Stimulated activated CD8-positive, alpha-beta memory T cell treated with anti-CD3 and anti-CD28 coated beads, Interleukin-4, amount 100 ng/mL, for 24 hours (primary cell): ENCODE measurements at regions not wholly inside any gene's neighbourhood (a gene's known extent, or its start where the extent isn't known, plus 50 kb on each side); places are given as distances from the start of the nearest gene placed in this dataset.
"Not testable (repeated sequence)": the region's sequence is repeated elsewhere in the genome, so short reads cannot be mapped to it uniquely, and the experiment has no call there.

Source experiments
- DNase-seq: peaks from one replicate; pipeline ENCODE4 v3.0.0-alpha.2; 2020; ENCODE audit warnings: low read depth

DNA sequence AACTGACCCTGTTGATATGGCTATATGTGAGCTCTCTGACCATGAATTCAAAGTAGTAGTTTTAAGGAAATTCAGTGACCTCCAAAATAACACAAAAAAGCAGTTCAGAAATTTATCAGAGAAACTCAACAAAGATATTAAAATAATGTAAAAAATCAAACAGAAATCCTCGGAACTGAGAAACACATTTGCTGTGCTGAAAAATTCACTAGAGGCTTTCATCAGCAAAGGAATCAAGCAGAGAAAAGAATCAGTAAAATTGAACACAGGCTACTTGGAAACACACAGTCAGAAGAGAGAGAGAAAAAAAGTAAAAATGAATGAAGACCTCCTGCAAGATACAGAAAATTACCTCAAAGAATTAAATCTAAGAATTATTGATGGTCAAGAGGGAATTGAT is 417.2 kb downstream of the TMEM232 start:
- no peak for DNase-seq

DNA sequence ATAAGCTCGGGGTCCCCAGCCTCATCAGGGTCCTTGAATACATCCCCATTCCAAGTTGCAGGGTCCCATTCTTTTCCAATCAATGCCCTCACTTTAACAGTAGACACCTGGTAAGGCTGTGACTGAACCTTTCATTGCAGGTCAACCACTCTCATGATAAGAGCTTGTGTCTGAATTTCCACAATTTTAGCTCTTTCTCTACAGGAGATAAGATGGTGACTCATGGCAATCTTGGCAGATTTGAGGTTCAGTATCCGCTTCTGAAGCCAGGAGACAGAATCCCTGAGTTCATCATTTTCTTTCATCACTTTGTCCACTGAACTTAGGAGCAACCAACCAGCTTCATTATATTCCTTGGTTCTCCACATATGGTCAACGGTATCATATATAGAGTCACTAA is 409.9 kb downstream of the TMEM232 start:
- not testable (repeated sequence) for DNase-seq

DNA sequence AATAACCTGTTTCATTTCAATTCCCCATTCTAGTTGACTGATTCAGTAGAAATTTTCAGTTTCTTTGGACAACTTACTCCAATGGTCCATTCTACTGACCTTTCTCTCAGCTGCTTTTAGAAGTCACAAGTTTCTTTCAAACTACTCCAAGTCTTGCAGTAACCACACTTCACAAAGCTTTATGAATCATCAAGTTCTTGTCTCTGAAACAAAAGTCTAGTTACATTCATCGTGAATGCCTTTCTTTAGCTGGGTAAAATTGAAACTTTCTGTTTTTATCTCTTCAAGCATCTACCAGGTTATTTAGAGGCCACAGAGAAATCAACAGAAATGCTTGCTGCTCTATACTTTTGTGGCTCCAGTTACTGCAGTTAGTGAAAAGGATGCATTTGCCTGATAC is 405.4 kb downstream of the TMEM232 start:
- no peak for DNase-seq

DNA sequence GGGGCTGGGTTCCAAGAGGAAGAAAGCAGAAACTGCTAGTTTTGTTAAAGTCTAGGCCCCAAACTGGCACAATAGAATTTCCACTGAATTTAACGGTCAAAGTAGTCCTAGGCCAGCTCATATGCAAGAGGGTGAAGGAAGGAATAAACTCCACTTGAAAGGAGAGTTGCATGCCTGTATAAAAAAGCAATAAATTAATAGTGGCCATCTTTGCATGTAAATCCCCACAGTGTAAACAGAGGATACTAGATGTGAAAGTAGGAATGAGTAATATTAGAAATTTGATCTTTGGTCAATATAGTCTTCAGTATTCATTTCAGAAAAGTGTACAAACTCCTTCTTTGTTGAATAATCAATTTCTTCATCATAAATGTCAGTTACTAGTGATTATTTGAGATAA is 403.1 kb downstream of the TMEM232 start:
- DNase-seq, result no peak

DNA sequence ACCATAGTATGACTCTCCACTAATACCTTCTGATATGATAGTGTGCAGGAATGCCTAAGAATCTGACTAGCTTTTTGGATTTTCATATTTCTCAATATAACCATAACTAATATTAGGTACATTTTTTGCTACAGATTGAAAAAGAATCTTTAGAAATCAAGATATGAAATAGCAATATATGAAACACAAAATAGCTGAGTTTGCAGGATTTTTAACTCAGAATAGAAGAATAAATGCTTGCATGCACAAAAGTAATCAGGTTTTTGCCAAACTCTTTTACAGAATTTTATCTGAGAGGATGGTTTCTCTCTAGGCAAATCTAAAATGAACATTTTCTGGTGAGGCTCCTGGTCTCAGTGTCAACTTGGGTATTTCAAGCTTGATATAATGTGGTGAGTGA is 402.6 kb downstream of the TMEM232 start:
- DNase-seq, result no peak

DNA sequence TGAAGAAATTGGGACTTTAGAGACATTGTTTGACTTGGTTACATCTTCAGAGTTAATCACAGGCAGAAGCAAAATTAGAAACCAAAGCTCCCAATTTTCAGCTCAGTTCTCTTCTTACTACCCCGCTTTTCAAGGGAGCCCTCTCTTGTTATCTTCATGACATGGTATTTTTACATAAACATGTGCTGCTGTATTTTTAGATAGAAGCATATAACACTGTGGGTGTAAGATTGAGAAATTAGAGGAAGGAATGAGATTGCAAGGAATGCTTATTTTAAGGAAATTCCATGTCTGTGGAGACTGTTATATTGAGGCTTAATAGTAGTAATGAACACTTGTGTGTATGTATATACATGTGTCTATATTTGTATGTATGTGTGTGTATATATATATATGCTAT is 401.6 kb downstream of the TMEM232 start:
- no peak for DNase-seq

DNA sequence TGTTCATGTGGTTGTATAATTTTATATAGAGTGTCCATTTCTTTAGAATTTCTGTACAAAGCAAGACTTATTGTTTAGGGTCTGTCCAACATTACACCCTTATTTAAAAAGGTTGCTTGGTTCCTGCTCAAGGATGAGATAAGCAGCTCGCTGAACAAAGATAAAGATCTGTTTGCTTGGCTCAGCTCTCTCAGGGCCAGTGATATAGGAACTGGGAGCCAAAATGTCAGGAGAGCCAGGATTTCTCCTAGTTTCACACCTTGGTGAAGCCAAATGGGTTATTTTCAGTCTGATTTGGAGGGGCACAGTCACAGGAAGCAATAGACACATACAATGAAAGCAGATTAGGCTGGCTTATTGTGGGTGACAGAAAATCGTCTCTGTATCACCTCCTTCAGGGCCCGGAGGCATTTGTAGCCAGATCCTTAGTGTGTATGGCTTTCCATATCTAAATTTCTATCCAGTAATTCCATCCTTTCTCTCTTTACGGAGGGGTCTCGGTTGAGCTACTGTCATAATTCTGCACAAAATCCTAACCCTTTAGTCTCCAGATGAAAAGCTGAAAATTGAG is 396.4 kb downstream of the TMEM232 start:
- no peak for DNase-seq

DNA sequence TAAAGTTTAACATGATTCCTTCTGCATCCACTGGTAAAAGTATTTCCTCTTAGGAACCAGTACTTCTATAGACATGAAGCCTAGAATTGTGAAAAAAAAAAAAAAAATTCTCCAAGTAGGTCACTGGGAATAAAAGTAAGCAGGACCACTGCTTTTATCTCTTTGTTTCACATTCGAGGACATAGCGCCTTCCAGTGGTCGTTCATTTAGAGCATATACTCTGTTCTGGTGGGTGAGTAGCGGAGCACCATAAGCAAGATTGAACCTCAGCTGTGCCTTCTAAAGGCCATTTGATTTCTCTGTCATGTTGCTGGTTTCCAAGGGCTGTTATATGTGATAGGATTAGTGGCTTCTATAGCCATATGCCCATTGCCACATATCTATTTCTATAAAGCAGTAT is 393.1 kb downstream of the TMEM232 start:
- no peak for DNase-seq

DNA sequence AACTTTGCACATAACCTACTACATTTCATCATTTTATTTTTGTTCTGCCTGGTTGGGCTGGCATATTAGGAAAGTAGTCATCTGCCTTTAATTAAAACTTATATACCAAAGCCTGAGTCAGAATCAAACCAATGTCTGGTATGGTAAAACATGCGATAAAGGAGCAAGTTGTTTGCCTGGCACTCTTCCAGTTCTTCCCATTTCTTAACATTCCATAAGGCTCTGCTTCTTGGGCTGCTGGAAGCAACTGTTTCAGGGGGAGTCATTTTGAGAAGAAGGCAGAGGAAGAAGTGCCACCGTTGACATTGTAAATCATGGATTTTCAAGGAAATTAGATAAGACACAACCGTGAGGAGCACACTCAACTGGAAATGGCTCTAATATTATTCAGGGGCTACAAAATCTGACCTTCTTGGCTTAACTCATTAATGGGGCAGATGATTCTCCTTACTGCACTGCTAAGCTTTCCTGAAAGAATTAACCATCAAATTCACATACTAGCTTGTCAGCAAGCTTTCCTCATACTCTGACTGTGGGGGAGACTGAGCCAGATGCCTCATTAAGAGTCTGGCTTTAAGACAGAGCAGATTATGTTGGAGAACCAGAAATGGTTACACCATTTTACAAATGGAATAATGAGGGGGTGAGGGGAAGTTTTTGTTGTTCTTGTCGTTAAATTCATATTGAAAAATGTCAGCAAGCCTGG is 391.0 kb downstream of the TMEM232 start:
- DNase-seq, result no peak

DNA sequence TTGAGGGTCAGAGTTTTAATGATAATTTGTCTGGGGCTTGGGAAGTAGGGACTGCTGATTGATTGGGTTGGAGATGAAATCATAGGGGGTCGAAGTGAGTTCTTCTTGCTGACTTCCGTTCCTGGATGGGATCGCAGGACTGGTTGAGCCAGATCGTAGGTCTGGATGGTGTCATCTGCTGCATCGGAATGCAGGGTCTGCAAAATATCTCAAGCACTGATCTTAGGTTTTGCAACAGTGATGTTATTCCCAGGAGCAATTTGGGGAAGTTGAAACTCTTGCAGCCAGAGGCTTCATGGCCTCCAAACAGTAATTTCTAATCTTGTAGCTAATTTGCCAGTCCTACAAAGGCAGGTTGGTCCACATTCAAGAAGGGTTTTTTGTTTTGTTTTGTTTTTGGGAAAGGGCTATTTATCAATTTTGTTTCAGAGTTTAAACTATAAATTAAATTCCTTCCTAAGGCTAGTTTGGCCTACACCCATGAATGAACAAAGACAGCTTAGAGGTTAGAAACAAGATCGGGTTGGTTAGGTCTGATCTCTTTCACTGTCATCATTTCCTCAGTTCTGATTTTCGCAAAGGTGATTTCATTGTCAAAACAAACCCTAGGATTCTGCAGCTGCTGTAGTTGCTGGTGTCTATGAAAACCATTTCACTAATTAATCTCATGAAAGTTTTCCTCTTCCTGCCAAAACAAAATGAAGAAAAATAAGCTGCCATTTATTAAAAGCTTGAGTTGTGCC is 388.0 kb downstream of the TMEM232 start:
- no peak for DNase-seq

DNA sequence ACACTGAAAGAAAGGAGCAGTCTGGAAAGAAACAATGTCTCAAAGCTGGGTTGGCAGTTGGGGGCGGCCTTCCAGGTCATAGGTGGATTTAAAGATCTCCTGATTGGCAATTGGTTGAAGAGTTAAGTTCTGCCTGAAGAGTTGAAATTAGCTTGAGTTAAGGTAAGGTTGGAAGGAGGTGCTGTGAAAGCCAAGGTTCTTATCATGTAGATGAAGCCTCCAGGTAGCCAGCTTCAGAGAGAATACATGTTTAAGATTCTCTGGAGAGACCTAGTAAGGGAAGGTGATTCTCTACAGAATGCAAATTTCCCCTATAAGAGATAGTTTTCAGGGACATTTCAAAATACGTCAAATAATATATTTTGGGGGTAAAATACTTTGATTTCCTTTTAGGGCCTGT is 387.1 kb downstream of the TMEM232 start:
- no peak for DNase-seq

DNA sequence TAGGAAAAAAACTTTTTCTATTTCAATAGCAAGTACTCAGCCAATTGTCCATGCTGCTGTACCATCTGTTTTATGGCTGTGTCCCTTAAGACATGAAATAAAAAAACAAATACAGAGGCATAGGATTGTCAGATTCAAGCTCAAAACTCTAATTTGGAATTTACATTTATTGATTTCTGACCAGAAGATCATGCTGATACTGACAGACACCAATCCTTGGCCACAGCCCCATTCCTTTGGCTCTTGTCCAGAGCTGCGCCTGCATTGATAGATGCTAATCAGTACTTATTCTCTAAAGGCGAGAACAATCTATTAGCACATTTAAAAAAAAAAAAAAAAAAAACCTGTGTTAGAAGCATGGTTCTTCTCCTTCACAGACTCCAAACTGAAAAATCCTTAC is 384.6 kb downstream of the TMEM232 start:
- no peak for DNase-seq

DNA sequence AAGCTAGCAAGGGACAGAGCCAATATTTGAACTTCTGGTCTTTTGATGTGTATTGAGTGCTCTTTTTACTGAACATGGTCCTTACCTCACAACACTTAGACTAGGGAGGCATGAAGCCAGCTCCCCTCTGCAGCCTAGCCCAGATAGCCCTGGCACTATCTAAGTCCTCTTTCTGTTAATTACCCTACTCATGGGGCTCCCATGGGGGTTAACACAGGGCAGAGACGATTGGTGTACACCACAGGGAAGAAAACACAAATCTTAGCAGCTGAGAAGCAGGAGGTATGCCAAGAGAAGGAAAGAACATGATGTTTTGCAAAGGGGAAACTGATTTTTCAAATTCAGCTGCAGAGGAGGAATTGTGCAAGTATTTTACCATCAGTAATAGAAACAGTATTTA is 383.8 kb downstream of the TMEM232 start:
- no peak for DNase-seq

DNA sequence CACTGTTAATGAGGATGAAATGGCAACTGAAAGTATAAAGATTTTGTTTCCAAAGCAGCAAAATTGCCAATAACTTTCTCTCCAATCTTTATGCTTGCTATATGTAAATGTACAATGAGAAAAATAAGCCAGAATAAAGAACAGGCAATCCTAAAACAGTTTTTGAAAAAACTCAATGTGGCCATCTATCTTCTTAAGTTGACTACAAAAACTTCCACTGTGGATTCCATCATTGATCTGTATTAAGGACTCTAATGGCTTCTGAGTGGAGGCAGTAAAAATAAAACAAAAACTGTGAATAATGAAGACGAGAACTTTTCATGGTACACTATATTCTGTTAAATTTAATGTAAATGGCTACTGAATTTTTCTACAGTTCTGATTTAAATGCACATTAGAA is 382.9 kb downstream of the TMEM232 start:
- no peak for DNase-seq

DNA sequence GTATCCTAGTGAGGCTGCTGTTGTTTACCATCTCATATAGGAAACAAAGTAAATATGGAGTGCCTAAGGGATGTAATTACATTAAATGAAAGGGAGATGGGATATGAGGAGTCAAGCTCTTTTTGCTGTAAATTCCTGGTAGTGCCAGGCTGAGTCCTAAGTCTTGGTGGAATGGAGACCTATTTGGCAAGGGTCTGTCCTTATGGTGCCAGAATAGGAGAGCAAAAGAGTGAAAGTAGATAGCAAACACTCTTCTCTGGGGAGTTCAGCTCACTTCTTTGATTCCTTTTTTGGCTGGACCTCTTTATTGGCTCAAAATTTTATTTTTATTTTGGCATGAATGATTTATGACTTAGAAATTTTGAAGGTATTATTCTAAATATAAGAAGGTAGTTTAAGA is 380.8 kb downstream of the TMEM232 start:
- DNase-seq, result no peak

DNA sequence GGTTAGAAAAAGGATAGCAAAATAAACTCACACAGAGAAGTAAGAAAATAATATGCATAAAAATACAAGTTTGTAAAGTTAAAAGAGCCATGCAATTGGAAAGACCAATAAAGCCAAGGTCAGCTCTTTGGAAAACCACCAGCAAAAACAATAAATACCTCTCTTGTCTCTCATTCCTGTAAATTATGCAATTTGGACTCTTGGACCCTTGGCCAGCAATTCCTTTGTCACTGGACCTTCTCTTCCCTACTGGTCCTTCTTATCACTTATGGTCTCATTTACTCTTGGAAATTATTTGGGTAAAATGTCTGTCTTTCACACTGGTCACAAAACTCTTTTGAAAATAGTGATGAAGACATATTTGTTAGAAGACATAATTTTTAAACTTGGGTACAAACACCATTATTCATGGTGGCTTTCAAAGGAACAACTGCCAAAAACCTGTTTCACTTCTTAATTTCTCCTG is 379.5 kb downstream of the TMEM232 start:
- no peak for DNase-seq

DNA sequence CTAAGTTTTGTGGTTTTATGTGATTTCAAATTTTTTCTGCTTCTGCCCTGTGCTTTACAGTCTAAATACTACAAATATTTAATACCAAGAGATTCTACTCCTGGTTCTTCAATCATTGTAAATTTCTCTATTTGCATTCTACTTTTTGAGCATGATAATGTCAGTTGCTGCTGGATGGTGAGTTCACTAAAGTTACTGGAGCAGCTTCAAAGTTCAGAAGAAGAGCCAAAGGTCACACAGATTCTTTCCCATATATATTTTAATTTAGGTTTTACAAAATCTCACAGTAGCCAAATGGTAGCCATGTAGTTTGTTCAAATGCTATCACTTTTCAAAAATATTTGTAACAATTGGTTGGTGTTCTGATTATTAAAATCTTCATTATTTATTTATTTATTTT is 378.7 kb downstream of the TMEM232 start:
- DNase-seq, result no peak

DNA sequence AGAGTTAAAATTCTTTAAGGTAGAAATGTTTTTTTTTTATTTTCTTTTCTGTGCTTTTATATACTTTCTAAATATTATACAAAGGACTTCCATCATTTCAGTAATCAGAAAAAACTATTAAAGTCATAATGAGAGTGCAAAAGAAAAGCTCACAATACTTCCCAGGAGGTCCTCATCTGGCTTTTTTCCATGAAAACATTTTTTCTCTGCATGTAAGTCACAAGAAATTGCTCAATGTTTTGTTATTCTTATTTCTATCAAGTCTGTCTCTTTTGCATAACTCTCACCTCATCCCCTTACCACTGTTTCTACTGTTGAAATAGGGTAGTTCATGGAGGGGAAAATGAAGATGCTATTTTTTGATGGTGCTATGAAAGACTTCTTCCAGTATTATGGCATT is 375.0 kb downstream of the TMEM232 start:
- DNase-seq, result no peak

DNA sequence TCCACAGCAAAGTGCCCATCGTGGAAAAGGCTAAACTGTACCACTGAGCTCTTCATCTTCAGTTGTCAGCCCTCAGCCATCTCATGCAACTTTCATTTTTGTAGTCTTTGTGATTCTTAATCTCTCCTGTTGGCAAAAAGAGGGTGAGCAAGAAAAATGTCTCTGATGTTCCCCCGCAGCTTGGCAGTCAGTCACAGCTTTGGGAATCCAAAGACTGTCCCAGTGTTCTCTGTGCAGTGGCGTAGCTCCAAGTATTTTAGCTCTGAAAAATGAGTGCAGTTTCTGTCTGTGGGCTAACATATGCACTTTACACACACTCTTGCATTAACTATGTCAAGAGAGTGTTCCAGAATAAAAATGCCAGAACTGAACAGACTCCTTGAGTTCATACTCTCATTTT is 372.2 kb downstream of the TMEM232 start:
- DNase-seq, result no peak

DNA sequence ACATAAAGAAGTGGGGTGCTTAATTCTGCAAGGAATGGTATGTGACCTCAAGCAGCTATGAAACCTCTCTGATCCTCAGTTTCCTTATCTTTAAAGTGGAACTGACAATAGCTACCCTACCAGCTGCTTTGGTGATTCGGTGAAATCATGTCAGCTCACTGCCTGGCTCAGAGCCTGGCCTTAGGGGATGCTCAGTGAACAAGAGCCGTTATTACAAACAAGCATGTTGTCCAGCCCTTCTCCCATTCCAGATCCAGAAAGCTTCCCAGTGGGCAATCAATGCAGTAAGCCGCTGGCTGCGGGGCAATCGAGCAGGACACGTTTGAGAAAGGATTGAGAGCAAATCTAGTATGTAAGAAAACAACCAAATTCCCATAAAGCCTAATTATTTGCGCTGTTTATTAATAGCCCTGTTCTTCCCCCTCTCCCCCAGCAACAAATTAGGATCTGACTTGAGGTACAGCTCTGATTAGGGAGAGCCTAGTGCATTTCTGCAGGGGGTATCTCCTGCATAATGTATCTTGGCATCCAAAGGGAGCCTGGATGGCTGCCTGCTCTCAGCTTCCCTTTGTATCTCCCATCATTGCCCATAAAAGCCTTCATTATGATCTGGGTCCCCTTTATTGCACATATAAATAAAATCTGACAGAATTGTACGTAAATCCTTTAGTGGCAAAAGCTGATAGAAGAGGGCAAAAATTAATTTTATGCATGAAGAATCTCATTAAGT is 371.4 kb downstream of the TMEM232 start:
- DNase-seq, result no peak

DNA sequence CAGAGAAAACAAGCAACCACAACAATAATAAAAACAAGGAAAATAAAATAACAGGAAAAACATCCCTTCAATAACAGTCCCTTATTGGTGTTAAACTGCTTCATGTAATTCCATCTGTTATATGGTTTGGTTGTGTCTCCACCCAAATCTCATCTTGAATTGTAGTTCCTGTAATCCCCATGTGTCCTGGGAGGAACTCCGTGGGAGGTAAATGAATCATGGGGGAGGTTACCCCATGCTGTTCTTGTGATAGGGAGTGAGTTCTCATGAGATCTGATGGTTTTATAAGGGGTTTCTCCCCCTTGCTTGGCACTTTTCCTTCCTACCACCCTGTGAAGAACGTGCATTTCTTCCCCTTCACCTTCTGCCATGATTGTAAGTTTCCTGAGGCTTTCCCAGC is 369.8 kb downstream of the TMEM232 start:
- no peak for DNase-seq

DNA sequence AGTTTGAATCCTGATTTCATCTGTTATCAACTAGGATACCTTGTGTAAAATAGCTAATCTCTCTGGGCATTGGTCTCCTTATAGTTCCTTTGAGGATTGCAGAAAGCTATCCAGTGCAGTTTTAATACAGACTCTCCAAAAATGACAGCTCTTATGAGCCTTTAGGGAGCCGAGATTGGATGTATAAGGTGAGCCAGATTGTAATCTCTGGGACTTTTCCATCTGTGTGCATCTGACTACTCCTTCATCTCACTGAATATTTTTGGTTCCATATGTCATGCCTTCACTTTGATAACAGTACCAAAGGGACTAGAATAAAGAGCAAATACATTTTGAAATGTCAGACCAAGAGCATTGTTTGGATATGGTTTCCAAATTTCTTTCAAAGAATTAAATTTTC is 367.2 kb downstream of the TMEM232 start:
- DNase-seq, result no peak

DNA sequence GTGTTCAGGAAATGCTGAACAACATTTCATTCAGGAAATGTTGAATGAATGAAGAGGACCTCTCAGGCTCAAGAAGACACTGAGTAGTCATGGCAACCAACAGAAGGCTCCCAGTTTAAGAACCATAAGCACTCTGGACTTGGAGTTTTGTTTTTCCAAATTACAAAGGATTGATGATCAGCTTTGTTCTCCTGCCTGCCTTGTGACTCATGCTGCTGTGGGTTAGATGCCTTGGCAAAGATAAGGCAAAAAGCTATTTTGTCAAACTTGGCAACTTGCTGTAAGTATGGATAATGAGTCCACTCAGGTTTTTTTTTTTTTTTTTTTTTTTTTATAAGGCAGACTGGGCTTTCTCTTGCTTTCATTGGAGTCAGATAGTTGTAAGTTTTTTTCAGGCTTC is 365.0 kb downstream of the TMEM232 start:
- DNase-seq, result no peak
